HCEC 1CT (cell line): ENCODE measurements at regions not wholly inside any gene's neighbourhood (a gene's known extent, or its start where the extent isn't known, plus 50 kb on each side); places are given as distances from the start of the nearest gene placed in this dataset.

Source experiments
- DNase-seq: peaks from one replicate; pipeline ENCODE4 v3.0.0-alpha.2; 2017

DNA sequence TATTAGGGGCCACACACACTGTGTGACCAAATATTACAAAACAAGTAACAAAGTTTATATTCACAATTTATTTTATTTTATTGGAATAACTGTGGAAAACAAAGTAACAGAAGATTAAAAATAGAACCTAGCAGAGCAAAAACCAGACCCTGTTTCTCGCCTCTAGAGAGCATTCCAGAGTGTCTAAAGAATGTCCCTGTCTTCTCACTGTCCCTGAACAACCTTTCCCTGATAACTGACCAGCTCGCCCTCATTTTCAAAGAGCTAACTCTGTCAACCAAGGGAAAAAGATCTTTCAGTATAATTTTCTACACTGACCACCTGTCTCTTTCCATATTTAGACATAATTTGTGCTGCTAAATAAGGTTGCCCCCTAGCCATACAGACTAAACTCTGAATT, 646.9 kb downstream of the USP25 start:
- DNase-seq = no peak

DNA sequence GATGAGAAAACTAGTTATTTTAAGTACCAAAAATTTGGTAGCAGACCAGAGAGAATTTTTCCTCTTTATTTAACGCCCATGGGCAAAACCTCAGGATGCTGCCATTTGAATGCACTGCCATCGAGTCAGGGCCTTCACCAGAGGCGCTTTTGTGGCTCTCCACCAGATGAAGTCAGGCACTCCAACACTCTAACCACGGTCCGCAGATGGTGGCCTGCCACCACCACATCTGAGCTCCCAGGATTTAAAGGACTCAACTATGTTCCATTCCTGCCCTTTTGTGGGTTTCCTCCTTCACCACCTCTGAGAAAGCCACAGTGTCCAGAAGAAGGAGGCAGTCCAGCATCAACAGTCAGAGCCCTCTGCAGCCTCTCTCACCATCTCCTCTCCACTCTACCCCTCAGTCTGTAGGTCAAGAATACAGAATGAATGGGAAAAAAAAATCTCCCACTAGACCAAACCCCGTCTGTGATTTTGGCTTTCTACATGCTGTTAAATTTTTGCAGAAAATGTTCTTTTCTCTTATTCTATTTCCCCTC, 647.4 kb downstream of the USP25 start:
- DNase-seq = no peak

DNA sequence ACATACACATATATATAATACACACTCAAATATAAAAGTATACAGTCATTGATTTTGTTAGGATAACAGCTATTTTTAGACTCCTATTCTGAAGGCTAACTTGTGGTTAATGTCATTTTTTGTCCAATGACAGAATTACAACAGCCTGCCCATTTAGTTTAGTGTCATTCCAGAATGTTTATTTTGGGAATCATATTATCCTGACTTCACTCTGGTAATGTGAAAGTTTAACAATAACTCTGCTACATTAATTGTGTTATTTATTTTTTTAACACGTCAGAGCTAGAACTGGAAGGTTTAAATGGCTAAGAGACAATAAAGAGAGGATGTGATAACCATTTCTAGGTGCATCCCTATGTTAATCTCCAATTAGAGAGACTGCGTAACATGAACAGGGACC, 648.1 kb downstream of the USP25 start:
- DNase-seq = no peak

DNA sequence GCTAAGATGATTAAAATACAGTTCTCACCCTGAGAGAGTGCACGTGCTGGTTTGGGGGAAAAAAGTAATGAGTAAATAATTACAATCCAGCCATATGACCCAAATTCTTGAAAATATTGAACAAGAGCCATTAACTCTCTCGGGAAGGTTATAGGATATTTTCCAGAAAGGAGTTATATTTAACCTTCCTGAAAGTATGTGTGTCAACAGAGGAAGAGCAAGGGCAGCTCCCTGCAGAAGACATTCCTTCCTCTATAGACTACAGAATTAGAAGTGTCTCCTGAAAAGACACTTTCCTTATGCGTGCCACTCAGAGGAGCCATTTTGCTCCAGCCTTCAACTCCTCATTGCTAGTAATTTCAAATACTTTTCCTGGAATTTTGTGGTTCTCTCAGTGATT, 648.7 kb downstream of the USP25 start:
- DNase-seq = no peak

DNA sequence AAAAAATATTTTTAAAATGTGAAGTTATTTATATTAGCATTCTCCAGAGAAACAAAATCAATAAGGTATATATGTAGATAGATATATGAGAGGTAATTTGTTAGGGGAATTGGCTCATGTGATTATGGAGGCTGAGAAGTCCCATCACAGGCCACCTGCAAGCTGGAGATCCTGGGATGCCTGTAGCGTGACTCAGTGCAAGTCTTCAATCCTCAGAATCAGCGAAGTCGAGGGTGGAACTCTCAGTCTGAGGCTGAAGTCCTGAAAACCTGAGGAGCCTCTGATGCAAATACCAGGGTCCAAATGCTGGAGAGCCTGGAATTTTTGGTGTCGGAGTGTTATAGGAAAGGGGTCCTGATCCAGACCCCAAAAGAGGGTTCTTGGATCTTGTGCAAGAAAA, 658.5 kb downstream of the USP25 start:
- DNase-seq = no peak

DNA sequence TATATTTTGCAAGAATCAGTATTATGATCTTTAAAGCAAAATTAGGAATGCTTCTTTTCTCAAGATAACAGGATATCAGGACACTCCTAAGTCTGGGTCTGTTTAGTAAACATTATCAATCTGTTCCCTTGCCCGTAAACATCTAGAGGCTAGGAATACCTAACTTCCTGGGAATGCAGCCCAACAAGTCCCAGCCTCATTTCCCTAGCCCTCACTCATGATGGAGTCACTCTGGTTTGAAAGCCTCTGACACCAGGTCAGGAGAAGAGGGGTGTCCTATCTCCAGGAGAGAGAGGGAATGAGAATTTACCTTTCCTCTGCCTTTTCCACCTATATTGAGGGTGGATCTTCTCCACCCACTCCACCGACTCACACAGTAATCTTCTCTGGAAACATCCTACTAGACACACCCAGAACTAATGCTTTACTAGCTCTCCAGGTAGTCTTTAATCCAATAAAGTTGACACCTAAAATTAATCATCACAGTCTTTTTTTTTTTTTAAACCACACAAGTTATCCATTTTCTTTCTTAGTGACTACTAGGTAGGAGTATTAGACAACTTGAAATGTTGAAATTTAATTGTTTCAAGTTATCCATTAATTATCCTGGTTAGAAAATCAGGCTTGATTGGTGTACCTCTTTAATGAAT, 659.3 kb downstream of the USP25 start:
- DNase-seq = no peak

DNA sequence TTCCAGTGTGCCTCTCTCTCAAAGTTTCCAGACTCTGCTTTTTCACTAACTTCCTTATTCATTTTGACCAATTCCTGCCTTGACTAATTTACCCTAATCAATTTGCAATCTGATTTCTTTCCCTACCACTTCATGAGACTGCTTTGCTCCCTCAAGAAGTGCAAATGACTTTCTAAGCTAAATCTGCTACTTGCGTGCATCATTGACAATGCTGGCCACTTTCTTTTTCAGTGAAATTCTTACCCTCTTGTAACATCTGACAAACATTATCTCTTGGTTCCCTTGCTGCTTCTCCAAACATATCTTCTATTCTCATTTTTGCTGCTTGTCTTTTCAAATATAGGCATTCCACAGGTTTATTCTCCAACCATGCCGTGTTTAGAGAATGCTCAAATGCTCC, 659.9 kb downstream of the USP25 start:
- no peak for DNase-seq

DNA sequence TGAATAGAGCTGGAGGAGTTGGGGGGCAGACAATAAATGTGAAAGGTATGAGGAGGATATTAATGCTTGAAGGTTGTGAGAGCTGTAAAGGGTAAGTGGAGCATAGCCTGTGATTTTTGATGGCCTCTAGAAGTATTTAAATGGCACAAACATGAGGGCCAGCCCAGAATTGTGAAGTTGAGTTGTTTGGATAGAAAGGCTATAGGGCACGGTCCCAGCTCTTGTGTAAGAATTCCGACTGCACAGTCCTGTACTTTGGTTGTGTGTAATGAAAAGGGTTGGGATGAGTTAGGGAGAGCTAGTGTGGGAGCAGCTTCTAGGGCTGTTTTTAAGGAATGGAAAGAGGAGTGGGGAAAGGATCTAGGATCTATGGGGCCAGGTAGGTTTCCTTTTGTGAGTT, 665.5 kb downstream of the USP25 start:
- no peak for DNase-seq

DNA sequence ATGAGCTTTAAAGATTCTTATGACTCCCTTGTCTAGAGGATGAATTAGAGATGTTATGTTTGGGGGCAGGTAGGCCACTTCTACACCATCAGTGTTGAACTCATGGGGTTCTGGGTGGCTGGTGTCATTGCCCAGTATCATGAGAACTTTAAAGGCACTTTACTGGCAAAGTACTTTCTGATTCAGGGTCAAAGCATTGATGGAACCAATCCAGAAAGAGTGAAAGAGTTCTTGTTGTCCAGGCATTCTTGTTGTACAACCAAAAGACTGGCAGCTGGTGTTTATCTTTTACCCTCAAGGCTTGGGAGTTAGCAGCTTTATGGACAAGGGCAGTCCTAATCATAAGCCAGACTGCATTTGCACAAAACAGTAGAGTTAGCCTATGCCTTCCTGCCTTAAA, 673.0 kb downstream of the USP25 start:
- no peak for DNase-seq

DNA sequence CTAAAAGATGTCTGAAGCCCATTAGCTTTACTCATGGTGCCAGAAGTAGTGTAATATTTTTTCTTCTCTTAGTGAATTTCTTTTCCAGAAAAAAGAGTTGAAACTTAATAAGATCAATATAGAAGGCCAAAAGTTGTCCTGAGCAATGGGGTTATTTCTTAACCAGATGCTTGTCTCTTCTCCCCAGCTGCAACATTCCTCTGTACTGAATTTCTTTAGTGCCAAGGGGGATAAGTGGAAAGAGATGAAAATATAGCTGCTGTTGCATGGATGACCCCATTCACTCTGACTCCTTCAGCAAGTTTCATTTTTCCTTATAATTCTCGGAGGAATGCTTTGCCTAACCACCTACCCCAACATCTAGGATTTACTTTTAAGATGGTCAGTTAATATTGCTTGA, 675.0 kb downstream of the USP25 start:
- DNase-seq = no peak

DNA sequence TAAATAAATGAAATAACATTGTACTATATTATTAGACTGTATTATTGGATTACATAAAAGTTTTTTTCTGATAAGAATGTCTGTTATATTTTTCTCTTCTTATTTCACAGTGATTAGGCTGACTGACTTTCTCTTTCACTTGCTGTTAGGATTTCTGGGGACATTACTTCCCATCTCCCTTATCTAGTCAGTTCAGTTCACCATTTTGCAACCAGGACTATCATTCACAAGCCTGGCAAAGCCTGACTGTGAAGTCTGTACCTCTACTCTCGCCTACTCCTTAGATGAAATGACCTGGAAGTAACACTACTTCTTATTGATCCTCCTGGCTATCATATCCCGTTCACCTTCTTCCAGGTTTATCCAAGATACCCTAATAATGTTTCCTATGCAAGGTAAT, 676.6 kb downstream of the USP25 start:
- no peak for DNase-seq

DNA sequence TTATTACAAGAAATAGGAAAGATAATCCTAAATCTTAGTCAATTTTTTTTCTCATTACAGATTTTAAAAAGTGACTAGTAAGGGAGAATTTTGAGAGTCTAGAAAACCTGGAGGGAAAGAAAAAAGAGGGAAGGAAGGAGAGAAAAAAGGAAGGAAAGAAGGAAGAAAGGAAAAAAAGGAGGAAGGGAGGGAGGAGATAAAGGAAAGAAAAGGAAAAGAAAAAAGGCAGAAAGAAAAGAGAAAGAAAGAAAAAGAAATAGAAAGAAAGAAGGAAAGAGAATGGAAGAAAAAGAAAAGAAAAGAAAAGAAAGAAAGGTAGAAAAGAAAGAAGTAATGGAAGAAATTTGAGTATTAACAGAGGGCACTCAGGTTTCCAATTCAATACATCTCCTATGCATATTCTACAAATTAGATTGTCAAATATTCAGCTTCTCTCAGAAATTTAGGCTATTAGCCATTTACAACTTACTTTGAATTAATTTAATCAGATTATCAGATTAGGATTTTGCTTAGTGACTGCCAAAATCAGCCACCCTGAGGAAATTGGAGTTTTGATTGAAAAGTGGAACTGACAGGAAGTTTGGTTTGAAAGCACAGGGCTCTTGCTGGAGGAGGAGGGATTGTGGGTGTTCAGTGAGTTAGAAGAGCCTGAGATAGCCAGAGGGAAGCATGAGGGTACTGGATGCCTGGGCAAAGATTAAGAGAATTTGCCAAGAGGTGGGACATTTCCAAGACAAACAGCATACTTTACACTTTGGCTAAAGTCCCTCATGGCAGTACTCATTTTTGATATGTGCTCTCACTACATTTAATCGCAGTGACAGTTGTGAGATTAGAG, 677.8 kb downstream of the USP25 start:
- DNase-seq = no peak

DNA sequence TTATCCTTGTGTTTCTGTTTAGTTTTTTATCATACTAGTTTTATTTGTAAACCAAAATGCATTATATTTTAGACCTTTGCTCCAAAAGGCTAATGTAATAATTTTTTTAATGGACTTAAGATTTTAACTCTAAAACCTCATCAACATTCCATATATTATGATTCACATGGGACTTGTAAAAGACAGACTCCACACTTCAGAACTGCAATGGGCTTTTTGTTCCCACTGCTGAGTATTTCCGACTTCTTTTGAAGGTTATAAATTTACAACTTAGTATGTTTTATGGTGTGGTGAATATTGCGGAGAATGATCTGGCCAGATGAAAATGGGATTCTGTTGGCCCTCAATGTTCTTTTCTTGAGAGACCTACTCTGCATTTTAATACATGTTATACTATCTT, 678.5 kb downstream of the USP25 start:
- no peak for DNase-seq

DNA sequence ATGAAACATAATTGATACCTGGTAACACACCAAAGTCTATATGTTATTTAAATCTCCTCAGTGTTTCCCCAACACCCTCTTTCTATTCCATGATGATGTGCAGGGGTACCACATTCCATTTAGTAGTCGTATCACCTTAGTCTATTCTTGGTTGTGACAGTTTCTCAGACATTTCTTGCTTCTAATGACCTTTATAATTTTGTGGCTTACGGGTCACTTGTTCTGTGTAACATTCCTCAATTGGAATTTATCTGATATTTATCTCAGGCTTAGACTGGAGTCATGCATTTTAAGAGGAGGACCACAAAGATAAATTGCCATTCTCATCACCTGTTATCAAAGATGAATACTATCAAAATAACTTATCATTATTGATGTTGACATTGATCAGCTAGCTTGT, 679.6 kb downstream of the USP25 start:
- no peak for DNase-seq

DNA sequence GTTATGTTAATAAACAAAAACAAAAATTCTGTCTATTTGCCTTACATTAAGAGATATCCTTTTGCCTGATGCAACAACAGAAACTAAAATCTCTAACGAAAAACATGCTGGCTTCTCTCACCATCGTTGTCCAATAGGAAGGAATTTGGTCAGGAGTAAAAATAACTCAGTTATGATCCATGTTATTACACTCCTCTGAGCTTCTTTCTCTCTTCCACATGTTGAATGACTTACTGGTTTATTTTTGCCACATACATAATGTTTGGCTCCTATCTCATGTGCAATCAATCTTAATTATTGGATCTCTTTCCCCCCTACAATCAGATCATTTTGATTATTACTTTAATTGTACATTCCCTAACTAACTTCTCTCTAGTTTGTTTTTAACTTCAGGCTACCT, 688.4 kb downstream of the USP25 start:
- DNase-seq = no peak

DNA sequence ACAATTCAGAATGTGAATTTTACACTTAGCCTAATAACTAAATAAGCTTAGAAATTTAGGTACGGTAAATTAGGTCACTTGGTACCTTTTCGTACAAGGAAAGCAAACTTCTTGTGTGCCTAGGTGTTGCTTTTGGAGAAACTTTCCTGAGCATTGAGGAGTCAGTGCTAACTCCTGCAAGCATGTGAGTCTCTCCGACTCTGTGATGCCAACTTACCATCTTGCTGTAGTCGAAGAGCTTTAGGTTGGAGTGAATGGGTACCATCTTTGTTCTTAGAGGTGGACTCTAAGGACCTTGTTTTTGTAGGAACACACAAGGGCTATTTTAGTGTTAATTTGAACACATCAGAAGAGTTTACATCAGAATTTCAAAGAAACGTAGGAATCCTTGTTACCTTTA, 688.9 kb downstream of the USP25 start:
- DNase-seq = no peak

DNA sequence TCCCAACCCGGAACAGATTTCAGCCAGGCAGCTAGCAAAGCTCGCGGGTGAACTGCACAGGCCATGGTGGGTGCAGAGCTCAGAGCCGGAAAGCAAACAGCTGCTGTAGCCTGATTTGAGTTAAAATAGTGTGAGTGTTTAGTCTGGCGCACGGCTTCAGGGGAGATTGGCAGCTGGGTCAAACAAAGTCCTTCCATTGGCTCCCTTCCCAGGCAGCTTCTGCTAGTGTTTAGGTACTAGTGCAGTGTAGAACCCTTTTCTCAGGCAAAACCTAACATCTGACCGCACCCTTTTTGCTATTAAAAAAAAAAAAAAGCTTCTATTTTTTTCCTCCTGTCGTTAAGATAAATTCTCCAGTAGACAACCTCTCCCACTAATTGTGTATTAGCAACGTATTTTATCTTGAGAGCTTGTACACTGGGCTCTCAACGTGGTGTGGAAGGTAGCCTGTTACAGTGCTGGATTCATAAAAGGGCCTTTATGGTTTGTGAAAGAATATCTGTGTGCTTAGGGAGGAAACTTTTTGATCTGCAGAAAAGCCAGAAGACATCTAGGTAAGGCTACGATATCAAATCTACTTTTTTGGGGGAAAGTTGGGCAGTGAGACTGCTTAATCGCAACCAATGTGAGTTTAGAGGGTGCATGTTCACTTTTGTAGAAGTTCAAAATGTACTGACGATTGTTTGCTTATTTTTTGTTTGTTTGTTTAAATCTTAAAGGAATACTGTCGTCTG, 689.6 kb downstream of the USP25 start:
- no peak for DNase-seq

DNA sequence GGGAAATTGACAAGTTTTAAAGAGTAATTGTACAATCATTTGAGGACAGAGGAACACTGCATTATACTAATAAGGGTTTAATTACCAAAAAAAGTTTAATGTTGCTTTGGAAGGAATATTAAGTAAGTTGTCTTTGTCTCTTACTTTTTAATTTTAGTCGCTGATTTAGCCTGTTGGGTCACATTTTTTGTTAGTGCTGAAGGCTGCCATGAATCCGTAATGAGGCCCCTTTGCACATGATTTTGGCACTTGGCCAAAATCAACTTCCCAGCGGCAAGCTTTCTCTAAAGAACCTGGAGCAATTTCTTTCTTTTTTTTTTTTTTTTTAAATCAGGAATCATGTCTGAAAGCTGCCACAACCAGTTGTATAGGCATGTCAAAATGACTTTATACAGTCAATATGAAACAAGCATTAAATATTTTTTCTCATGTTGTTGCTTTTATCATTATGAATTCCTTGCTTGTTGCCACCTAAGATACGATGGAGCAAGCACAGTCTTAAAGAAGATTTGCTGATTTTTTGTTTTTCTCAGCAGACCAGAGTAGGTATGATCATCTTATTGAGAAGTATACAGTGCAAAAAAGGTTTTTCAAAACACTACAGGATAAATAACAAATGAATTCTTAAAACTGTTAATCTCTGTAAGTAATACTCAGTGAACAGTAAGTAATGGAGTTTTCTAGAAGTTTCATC, 690.4 kb downstream of the USP25 start:
- DNase-seq = no peak

DNA sequence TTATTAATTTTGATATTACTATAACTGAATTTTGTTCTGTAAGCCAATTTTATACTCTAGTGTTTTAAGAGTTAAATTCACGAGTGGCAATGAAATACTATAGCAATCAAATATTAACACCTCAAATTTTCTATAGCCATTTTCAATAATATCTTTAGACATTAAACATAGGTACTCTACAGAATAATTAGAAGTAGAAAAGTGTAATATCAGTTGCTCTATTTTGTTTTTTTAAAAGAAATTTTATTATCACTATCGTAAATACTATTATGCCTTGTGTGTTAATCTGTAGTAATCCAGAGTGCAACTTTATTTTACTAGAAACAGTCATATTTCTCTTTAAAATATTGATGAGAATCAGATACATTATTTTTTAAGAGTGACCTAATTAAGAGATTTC, 691.2 kb downstream of the USP25 start:
- no peak for DNase-seq

DNA sequence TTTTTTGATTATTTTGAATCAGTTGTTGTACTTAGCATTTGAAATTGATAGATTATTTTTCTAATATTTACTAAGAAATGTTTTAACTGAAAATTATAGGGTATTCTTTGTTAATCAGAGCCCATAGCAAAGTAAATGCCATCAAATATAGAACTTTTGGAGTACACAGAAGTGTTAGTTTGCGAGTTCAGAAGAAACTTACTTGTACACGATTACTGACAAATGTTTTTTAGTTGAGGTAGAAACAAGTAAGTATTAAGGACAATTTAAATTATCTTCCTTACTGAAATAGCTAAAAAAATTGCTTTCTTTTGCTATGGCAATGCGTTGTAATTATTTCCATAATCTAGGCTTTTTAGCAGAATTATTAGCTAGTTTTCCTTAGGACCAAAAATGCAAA, 692.2 kb downstream of the USP25 start:
- DNase-seq = no peak

DNA sequence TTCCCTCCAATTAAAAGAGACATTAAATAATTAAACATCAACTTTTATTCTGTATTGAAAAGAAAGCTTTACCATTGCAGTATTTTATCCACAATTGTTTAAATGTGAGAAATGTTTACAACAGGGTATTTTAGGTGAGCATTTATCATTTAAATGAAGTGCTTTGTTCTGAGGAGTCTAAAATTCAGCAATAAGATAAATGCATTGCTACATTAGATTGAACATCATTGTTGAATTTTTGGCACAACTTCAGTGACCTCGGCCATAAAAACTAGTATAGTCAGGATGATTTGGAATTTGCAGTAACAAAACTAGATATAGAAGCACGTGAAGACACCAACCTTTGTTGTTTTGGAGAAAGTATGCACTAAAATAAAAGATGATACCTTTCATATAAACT, 692.9 kb downstream of the USP25 start:
- DNase-seq = no peak

DNA sequence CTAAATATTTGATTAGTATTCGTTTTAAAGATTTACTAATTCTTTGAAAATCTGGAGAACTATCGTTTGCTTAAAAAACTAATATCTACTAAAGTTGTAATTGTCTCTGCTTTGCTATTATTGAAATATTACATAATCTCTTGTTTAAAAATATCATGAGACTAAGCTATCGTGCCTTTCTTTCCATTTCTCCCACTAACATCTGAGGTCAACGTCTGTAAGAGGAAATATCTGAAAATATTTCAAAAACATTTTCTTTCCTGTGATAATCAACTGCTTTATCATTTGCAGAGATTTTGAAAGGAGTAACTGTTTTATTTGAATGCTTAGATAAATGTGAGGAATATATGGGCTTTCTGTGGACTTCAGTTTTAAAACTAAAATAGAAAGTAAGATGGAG, 694.1 kb downstream of the USP25 start:
- DNase-seq = no peak

DNA sequence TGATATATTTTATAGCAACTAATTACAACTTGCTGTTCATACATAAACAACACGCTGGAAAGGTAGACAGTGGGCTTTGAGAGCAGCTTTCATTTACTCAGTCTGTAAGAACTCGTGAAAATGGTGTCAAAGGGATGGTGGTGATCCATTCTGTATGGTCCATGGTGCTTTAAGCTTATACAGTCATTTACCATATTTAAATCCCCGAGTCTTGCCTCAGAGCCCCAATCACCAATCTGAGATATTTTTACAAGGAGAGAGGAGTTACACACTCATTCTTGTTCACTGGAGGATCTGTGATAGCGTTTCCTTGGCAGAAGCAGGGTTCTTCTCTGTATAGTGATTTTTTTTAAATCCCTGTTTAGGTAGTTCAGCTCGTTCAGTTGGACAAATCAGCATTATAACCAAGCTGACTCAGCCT, 694.6 kb downstream of the USP25 start:
- no peak for DNase-seq
